HG02571 (cell line): ENCODE measurements at regions not wholly inside any gene's neighbourhood (a gene's known extent, or its start where the extent isn't known, plus 50 kb on each side); places are given as distances from the start of the nearest gene placed in this dataset.

Experiments
- ATAC-seq: cut with Tn5 transposase; IDR thresholded peaks from one replicate; pipeline ENCODE4 v1.9.1; 2021; ENCODE audit warnings: mild to moderate bottlenecking, moderate library complexity; ENCODE audit not compliant: unreplicated experiment

GRCh38 chrX:129188231-129188630 lies 335.1 kb downstream of the SMARCA1 start:
- ATAC-seq, result no peak

- no peak for ATAC-seq
Observed at GRCh38 chrX:129176710-129177109, 346.6 kb downstream of the SMARCA1 start.

- no peak for ATAC-seq
Observed at GRCh38 chrX:129161108-129161507, 362.2 kb downstream of the SMARCA1 start.

GRCh38 chrX:129158505-129158904 lies 364.8 kb downstream of the SMARCA1 start:
- no peak for ATAC-seq

GRCh38 chrX:129145840-129146272 lies 377.4 kb downstream of the SMARCA1 start:
- ATAC-seq, result no peak

GRCh38 chrX:129145385-129145784 lies 377.9 kb downstream of the SMARCA1 start:
- ATAC-seq, result no peak

GRCh38 chrX:129144172-129145038 lies 378.9 kb downstream of the SMARCA1 start:
- ATAC-seq, result no peak

- no peak for ATAC-seq
Observed at GRCh38 chrX:129139837-129140598, 383.3 kb downstream of the SMARCA1 start.

- no peak for ATAC-seq
Observed at GRCh38 chrX:129125122-129125914, 398.0 kb downstream of the SMARCA1 start.

- no peak for ATAC-seq
Observed at GRCh38 chrX:129123795-129124194, 399.5 kb downstream of the SMARCA1 start.

- ATAC-seq, result no peak
Observed at GRCh38 chrX:129116676-129117470, 406.4 kb downstream of the SMARCA1 start.

GRCh38 chrX:129115935-129116334 lies 407.4 kb downstream of the SMARCA1 start:
- no peak for ATAC-seq

GRCh38 chrX:129115104-129115503 lies 408.2 kb downstream of the SMARCA1 start:
- peak; percentile 62 for ATAC-seq

- ATAC-seq, result no peak
Observed at GRCh38 chrX:129111081-129111798, 412.1 kb downstream of the SMARCA1 start.

GRCh38 chrX:129108936-129109335 lies 414.4 kb downstream of the SMARCA1 start:
- no peak for ATAC-seq

- no peak for ATAC-seq
Observed at GRCh38 chrX:129099207-129099606, 424.1 kb downstream of the SMARCA1 start.

GRCh38 chrX:129097668-129098067 lies 425.6 kb downstream of the SMARCA1 start:
- ATAC-seq, result no peak

GRCh38 chrX:129093706-129094105 lies 429.6 kb downstream of the SMARCA1 start:
- no peak for ATAC-seq

- ATAC-seq, result no peak
Observed at GRCh38 chrX:129092757-129093156, 430.5 kb downstream of the SMARCA1 start.

GRCh38 chrX:129092242-129092641 lies 431.0 kb downstream of the SMARCA1 start:
- ATAC-seq, result no peak
